ENCODE measurements at regions not wholly inside any gene's neighbourhood (a gene's known extent, or its start where the extent isn't known, plus 50 kb on each side); places are given as distances from the start of the nearest gene placed in this dataset.

GRCh38 chr1:67525053-67525760, 95.0 kb upstream of the SERBP1 start:
- TF ChIP-seq EZH2 (IDR thresholded peaks at IDR 0.05; ENCODE audit: insufficient read depth, poor library complexity, severe bottlenecking) (no peak), EZH2phosphoT487 (IDR thresholded peaks at IDR 0.05; ENCODE audit: insufficient read depth, low read depth) (no peak)
